ENCODE measurements at regions not wholly inside any gene's neighbourhood (a gene's known extent, or its start where the extent isn't known, plus 50 kb on each side); places are given as distances from the start of the nearest gene placed in this dataset.

DNA sequence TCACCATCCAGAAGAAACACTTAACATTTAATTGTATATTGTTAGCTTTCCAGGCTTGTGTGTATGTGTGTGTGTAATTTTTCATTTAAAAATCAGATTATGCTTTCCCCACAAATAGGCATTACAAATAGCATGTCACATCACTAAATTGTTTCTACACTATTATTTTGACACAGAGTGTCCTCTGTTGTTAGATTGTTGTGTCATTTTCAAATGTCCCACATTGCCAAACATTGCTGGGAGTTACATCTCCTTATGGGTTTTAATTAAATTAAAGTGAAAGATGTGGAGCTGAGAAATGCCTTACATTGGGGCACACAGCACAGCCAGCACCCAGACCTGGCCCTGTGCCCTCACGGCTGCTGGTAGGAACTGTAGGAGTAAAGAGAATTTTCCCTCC, 295.6 kb downstream of the ZEB1 start:
- DNase-seq (ENCODE audit: low read depth in 4 of 4, low spot score in 2 of 4) = no peak

DNA sequence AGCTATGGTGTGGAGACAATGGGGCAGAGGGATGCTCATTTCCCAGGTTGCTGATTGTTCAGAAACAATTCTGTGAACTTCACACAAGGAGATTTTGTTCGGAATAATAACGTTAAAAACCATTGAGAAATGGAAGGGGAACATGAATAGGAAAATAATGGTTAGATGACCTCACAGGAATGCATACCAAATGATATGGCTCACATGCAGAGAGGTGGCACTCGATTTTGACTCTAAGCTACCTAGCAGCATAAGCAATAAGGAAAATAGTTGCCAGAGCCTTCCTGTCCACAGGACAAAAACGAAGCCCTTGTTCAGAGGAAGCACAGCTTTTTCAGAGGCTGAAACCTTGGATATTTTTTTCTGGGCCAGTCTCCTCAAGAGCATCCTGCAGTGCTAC, 293.1 kb downstream of the ZEB1 start:
- no peak for DNase-seq (ENCODE audit: low read depth in 4 of 4, low spot score in 2 of 4)

DNA sequence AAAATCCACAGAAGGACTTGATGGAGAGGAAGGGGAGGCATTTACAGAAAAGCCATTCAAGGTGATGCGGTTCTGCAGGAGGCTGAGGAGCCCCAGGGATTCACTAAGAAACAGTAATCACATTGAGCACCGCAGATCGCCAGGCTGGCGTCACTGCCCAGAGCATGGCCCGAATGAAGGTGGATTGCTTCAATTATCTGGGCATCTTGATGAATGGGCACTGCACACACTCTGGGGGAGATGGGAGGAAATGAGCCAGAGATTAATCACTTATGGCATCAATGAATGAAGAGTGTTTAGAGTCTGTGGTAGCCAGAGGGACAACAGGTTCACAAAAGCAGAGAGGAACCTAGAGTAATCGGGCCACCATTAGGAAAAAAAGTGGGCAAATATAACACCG, 292.1 kb downstream of the ZEB1 start:
- no peak for DNase-seq (ENCODE audit: low read depth in 4 of 4, low spot score in 2 of 4)

DNA sequence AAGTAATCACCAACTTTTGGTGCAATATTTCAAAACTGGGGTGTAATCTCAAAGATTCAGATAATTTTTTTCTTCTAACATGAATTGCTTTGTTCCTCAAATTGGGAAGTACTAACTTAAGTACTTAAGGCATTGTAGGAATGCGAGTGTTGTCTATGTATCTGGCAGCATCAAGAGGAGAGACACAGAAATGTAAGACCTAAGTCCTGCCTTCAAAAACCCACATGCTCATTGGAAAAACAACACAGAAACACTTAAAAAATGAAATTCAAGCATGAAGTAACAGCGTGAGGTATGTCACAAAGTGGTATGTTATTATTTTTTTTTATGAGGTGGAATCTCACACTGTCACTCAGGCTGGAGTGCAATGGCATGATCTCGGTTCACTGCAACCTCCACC, 288.5 kb downstream of the ZEB1 start:
- no peak for DNase-seq (ENCODE audit: low read depth in 4 of 4, low spot score in 2 of 4)

DNA sequence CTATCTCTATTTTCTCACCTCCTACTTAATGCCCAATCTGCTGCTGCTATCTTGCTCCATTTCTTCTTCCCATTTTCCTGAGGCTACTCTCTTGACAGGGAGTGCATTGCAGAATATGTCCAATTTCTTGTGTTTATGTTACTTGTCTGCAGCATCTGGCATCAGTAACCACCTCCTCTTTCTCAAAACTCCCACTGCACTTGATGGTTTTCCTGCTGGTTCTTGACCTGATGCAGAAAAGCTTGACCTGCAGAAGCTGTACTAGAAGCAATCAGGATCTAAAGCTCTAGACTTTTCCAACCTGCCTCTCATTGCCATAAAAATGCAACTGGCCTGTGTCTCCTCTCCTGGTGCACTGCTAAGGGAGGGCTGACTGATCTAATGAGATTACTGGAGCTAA, 287.8 kb downstream of the ZEB1 start:
- no peak for DNase-seq (ENCODE audit: low read depth in 4 of 4, low spot score in 2 of 4)

DNA sequence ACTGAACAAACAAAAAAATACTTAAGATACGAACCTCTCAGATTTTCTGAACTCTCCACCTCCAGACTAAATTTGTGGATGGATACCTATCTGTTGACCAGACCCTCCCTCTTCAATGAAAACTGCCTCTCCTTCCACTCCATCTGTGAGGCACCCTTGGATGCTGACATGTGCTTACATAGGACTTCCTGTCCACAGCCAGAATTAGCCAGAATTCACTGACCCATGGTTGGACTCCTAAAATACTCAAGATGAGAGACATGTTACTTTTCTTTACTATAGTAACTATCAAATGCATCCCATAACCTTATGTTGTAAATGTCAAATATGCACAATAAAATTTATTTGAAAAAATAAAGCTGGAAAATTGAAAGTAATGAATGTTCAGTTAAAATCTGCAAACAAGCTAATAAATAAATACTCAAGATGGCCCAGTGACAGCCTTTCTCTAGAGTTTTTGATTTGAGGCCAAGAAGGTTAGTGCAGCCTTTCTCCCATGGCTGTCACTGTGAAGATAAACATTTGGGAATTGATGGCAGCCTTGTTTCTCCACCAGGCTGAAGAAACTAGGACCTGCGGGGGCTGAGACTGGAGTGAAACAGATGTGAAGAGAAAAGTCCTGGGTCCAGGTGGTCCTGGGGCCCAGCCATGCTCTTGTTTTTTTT, 287.0 kb downstream of the ZEB1 start:
- DNase-seq (ENCODE audit: low read depth in 4 of 4, low spot score in 2 of 4) = peak in 2 of 4 donors; percentile 46 to 56

DNA sequence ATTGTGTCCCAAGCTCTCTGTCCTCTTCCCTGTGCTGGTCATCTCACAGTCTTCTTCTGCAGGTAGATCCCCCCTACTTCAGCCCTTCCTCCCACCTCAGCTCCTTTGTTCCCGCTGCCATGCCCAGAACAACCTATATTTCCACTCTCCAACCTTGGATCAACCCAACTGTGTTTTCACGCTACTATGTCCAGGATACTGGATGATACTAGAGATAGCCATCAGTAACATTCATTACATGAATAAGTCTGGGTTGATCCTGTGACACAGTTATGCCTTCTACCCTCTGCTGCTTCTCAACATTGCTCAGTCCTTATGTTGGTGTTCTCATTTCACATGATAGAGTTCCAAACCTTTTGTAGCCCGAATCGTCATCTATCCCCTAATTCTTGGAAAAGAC, 286.4 kb downstream of the ZEB1 start:
- no peak for DNase-seq (ENCODE audit: low read depth in 4 of 4, low spot score in 2 of 4)

DNA sequence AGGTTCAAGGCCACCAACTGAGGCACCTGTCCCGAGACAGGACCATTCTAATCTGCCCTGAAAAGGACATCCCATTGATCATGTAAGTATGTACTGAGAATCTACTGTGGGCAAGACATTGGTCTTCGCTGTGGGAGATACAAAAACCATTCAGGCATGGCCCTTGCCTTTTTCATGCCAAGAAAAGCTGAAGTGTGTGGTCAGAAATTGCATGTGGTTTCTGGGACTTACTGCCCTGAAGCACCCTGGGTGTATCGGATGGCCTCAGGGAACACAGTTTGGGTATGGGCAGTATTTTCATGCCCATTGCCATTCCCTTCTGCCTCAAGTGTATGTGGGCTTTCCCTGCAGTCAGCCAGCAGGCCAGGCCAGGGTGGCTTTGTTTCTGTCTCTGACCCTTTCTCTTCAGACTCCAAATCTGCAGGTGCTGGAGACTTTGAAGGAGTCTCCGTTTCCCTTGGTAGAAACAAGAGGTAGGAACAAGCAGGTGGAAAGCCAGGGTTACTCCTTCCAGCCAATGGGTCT, 285.7 kb downstream of the ZEB1 start:
- no peak for DNase-seq (ENCODE audit: low read depth in 4 of 4, low spot score in 2 of 4)

DNA sequence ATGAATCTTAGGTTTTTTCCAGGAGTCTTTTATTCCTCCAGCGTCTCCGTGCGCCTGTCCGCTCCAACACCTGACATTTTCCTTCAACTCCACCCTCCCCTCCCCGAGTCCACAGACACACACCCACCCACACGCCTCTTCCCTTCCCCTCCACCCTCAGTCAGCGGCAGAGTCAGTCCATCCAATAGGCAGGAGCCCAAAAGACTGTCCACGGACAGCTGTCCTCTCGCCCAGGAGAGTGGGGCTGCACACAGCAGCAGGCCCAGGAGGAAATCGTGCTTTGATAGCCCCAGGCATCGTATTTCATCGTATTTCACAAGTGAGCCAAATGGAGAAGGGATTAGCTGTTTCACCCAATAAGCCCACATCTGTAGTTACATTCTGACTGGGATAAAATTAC, 285.1 kb downstream of the ZEB1 start:
- DNase-seq (ENCODE audit: low read depth in 4 of 4, low spot score in 2 of 4) = peak in 2 of 4 donors; percentile 32 to 35

DNA sequence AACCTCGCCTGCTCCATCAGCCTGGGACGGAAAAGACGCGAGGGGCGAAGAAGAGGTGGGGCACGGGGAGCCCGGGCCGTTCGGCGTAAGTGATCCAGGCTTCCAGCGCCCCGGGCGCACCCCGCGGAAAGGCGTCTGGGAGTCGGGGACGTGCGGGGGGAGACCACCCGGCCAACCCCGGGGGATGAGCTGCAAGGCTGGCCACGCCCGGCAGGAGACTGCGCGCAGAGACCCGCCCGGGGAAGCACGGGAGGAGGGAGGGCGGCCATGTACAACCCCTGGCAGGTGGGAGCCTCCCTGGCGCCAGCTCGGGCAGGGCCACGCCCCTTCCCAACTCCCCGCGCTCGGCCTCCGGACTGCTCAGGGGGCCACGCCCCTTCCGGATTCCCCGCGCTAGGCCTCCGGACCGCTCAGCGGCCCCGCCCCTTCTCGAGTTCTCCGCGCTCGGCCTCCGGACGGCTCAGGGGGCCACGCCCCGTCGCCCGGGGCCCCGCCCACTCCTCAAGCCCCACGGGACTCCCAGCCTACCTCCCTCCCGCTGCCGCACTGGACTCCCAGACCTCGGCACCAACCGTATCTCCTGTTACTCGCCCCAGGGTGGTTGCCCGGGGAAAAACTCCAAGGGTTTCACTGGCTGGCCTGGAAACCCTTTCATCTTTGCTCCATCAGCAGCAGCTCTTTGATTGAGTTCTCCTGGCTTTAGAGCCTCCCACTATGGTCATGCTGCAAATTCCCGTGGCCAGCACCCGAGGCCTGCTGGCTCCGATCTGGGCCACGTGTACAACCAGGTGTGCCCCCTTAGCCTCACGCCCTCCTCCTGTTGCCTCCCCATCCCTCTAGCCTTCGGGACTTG, 284.4 kb downstream of the ZEB1 start:
- DNase-seq (ENCODE audit: low read depth in 4 of 4, low spot score in 2 of 4) = peak; percentile 84 to 93 (median 89)

DNA sequence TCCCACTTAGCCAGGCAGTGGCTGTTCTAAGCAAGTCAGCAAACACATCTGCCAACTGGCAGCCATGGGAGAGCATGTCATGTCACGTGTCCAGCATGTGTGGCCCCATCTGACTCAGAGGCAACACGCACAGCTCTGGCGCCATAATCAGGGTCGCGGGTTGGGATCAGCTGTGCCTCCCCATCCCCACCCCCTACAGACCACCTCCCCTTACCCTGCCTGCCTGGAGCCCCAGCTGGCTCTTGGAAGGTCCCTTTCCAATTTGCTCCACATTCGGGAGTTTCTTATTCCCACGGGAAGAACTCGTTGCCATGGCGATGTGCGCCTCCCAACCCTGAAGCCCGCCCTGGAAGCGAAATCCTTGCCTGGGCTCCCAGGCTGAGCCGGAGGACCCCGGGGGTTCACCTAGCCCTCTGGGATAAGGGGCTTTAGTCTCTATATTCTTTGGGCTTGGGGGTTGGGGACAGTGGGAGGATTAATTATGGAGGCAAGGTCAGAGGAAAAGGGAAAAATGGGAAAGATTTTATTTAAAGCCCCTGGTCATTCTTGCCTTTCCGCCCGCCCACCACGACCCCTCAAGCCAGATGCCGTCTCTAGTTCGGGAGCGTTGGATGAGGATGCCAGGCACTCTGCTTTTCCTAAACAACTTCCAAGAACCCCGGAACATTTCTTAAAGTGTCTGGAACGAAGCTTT, 283.7 kb downstream of the ZEB1 start:
- DNase-seq (ENCODE audit: low read depth in 4 of 4, low spot score in 2 of 4) = peak; percentile 48 to 57 (median 52)

DNA sequence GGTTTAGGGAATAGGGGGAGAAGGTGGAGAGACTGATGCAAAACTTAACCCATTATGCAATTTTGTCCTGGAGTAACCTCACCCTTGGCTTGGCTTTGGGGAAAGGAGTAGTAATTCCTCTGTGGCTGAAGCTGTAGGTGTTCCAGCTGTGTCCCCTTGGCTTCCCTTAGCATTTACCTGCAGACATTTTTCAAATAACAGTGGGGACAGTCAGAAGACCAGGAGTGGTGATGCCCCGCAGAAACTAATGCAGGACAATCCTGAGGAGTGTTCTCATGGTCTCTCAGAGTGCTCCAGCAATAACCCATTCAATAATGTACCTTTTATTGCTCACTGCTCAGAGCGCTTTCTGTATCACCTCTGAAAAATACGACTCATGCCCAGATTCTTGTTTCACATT, 282.1 kb downstream of the ZEB1 start:
- DNase-seq (ENCODE audit: low read depth in 4 of 4, low spot score in 2 of 4) = no peak

DNA sequence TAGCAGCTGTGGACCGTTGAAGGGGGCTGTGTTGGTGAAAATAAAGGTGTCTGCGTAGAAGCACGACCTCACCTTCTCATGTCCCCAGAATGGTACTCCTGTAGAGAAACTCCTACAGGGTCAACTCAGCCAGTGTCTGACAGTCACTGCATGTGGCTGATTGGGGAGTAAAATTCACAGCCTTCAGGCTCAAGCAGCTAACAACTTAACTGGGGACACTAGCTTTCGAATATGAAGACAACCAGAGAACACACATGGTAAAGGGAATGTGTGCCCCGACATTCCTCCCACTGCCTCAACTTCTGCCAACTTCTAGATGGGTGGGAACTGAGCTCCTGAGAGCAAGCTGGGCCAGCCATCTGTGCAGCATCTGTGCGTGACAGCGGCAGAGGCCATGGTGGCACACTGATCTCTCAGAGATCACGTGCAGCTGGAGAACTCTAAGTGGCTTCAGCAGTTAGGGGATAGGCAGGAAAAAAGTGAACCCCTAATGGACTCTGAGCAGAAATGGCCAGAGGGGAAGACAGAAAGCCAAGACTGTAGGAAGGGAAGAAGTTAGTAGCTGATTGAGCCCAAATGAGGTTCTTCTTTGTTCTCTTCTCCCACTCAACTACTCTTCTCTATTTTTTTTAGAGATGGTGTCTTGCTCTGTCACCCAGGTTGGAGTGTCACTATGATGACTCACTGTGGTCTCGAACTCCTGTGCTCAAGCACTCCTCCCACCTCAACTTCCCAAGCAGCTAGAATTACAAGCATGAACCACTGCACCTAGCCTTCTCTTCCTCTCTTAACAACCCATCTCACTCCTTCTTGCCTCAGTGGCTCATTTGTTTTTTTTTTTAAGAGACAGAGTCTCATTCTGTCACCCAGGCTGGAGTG, 280.8 kb downstream of the ZEB1 start:
- no peak for DNase-seq (ENCODE audit: low read depth in 4 of 4, low spot score in 2 of 4)

DNA sequence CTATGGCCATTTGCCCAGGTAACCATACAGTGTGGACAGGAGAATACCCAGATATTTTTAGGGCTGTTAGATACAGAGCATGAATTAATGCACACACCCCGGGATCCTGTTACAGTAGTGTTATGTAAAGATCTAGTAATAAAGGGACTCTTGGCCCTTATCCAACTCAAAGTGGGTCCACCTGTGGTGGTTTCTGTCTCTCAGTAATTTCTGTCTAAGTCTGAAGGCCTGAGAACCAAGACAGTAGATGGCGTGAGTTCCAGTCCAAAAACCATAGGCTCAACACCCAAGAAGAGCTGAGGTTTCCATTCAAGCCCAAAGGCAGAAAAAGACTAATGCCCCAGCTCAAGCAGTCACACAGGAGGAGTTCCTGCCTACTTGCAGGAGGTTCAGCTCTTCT, 277.7 kb downstream of the ZEB1 start:
- DNase-seq (ENCODE audit: low read depth in 4 of 4, low spot score in 2 of 4) = no peak

DNA sequence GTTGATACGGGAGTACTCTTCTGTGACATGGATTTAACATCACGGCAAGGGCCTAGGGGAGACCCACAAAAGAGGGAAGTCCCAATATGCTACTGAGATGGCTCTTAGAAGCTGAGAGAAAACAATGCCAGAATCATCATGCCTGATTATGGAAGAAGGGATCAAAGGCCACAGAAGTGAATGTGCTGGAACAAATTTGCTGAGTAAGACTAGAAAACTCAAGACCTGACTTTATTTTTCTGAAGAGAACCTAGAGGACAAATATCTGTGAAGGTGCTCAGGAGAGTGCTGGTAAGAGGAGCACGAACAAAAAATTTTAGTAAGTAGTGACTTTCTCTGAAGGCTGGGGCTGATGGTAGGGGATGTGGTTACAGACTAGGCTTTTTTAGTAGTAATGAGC, 277.0 kb downstream of the ZEB1 start:
- no peak for DNase-seq (ENCODE audit: low read depth in 4 of 4, low spot score in 2 of 4)

DNA sequence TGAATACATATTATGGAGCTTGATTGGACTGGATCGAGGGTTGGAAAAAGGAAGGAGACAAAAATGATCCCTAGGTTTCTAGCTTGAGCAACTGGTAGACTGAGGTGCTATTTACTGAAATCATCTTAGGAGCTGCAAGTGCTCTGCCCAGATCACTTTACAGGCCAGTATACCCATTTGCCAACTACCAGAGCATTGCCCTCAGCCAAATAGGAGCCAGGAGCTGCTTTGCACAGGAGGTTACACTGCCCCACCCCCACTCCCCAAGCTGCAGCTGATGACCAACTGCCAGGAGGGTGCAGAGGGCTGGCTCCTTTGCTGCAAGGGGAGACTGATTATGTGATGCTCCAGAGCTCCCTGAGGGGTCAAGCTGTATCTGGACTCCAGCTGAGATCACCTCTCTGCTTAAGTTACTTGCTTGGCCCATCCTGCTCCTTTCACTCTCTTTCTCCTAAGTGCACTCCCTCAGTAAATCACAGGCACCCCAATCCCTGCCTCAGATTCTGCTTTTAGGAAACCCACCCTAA, 275.4 kb downstream of the ZEB1 start:
- DNase-seq (ENCODE audit: low read depth in 4 of 4, low spot score in 2 of 4) = no peak

DNA sequence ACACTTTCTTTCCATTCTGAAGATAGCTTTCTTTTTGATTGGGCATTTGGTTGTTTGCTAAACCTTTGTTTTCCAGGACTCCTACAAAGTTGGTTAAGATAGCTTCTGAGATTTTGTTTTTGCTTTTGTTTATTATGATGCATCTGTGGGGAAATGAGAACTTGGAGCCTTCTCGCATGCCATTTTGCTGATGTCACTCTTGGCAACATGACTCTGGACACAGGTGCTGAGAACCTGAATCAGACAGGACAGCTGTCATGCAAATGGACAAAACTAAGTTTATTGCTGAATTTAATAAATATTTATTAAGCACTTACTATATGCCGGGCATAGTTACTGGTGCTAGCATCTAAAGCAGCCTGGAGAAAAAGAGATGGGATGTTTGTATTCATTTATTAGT, 274.1 kb downstream of the ZEB1 start:
- no peak for DNase-seq (ENCODE audit: low read depth in 4 of 4, low spot score in 2 of 4)

DNA sequence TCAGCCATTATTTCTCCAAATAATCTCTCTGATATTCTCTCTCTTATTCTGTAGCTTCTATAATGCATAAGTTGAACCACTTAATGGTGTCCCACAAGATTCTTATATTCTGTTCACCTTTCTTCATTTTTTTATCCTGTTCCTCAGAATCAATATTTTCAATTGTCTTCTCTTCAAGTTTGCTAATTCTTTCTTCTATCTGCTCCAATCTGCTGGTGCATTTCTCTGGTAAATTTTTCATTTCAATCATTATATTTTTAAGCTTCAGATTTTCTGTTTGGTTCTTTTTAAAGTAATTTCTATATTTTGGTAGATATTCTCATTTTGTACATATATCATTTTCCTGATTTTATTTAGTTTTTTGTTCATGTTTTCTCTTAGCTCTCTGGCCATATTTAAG, 272.6 kb downstream of the ZEB1 start:
- no peak for DNase-seq (ENCODE audit: low read depth in 4 of 4, low spot score in 2 of 4)

DNA sequence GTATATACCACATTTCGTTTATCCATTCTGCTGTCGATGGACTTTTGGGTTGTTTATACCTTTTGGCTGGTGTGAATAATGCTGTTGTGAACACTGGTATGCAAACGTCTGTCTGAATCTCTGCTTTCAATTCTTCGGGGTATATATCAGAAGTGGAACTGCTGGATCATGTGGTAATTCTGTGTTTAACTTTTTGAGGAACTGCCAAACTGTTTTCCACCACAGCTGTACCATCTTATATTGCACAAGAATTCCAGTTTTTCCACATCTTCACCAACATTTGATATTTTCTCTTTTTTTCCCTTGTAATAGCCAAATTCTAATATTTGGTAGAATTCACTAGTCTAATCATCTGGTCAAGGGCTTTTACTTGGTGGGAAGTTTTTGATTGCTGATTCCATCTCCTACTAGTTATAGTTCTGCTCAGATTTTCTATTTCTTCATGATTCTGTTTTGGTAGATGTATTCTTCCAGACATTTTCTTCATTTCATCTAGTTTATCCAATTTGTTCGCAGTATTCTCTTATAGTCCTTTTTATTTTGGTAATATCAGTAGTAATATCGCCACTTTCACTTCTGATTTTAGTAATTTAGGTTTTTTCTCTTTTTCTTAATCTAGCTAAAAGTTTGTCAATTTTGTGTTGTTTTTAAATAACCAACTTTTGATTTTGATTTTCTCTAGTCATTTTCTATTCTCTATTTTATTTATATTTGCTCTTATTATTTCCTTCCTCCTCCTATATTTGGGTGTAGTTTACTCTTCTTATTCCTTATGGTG, 271.2 kb downstream of the ZEB1 start:
- no peak for DNase-seq (ENCODE audit: low read depth in 4 of 4, low spot score in 2 of 4)

Data from left renal cortex interstitium (tissue), 4 donors.